HEK293T (cell line): ENCODE measurements at regions not wholly inside any gene's neighbourhood (a gene's known extent, or its start where the extent isn't known, plus 50 kb on each side); places are given as distances from the start of the nearest gene placed in this dataset.
"Not testable (repeated sequence)": the region's sequence is repeated elsewhere in the genome, so short reads cannot be mapped to it uniquely, and the experiment has no call there.

Experiments used
- CTCF ChIA-PET: fragments of 350-600 bp; formaldehyde crosslinking; extraction: SDS; loops from one replicate; lab custom pipeline; 2021; ENCODE audit warnings: antibody characterized with exemption, inconsistent platforms; lab: Yijun Ruan, JAX
- POLR2A ChIA-PET: fragments of 350-600 bp; formaldehyde crosslinking; extraction: SDS; loops from one replicate; lab custom pipeline; 2020; ENCODE audit warnings: antibody characterized with exemption, inconsistent platforms; lab: Yijun Ruan, JAX
- DNase-seq: peaks from one replicate; pipeline ENCODE4 v3.0.0; 2012; ENCODE audit warnings: mixed read lengths; ENCODE audit errors: extremely low spot score
- ARNT ChIP-seq: fragments of 450-650 bp; IDR thresholded peaks from 2 replicates; pipeline ENCODE4 v1.6.1; 2017; ENCODE audit warnings: mild to moderate bottlenecking
- BHLHE40 ChIP-seq: fragments of 450-650 bp; IDR thresholded peaks from 2 replicates; pipeline ENCODE4 v1.6.1; 2016; ENCODE audit warnings: mild to moderate bottlenecking, moderate library complexity, borderline replicate concordance
- CTBP1 ChIP-seq: fragments of 450-650 bp; IDR thresholded peaks from 2 replicates; pipeline ENCODE4 v1.6.1; 2016; ENCODE audit warnings: borderline replicate concordance
- ELF4 ChIP-seq: fragments of 450-650 bp; IDR thresholded peaks from 2 replicates; pipeline ENCODE4 v1.6.1; 2017; ENCODE audit warnings: antibody characterized with exemption
- FOXA1 ChIP-seq: fragments of 450-650 bp; IDR thresholded peaks from 2 replicates; pipeline ENCODE4 v1.6.1; 2016; ENCODE audit warnings: mild to moderate bottlenecking
- FOXK2 ChIP-seq: fragments of 450-650 bp; IDR thresholded peaks from 2 replicates; pipeline ENCODE4 v1.6.1; 2016; ENCODE audit warnings: mild to moderate bottlenecking
- FOXM1 ChIP-seq: fragments of 450-650 bp; IDR thresholded peaks from 2 replicates; pipeline ENCODE4 v1.6.1; 2017; ENCODE audit warnings: mild to moderate bottlenecking, borderline replicate concordance
- HDGF ChIP-seq: fragments of 450-650 bp; IDR thresholded peaks from 2 replicates; pipeline ENCODE4 v1.6.1; 2017; ENCODE audit warnings: antibody characterized with exemption, borderline replicate concordance
- L3MBTL2 ChIP-seq: fragments of 450-650 bp; conservative IDR thresholded peaks from 2 replicates; pipeline ENCODE4 v1.6.1; 2016; ENCODE audit warnings: mild to moderate bottlenecking
- LEF1 ChIP-seq: fragments of 450-650 bp; IDR thresholded peaks from 2 replicates; pipeline ENCODE4 v1.6.1; 2017; ENCODE audit warnings: mild to moderate bottlenecking, borderline replicate concordance
- NFRKB ChIP-seq: fragments of 450-650 bp; IDR thresholded peaks from 2 replicates; pipeline ENCODE4 v1.6.1; 2016; ENCODE audit warnings: mild to moderate bottlenecking, moderate library complexity
- SP1 ChIP-seq: fragments of 450-650 bp; IDR thresholded peaks from 2 replicates; pipeline ENCODE4 v1.6.1; 2017
- SUZ12 ChIP-seq: fragments of 450-650 bp; IDR thresholded peaks from 2 replicates; pipeline ENCODE4 v1.6.1; 2016; ENCODE audit warnings: mild to moderate bottlenecking
- TARDBP ChIP-seq: fragments of 450-650 bp; IDR thresholded peaks from 2 replicates; pipeline ENCODE4 v1.6.1; 2016
- ZNF384 ChIP-seq: fragments of 450-650 bp; IDR thresholded peaks from 2 replicates; pipeline ENCODE4 v1.6.1; 2016
- TF ChIP-seq, protein P1 (sequence below): fragments of 450-650 bp; IDR thresholded peaks from 2 replicates; pipeline ENCODE4 v1.6.1; 2016

DNA sequence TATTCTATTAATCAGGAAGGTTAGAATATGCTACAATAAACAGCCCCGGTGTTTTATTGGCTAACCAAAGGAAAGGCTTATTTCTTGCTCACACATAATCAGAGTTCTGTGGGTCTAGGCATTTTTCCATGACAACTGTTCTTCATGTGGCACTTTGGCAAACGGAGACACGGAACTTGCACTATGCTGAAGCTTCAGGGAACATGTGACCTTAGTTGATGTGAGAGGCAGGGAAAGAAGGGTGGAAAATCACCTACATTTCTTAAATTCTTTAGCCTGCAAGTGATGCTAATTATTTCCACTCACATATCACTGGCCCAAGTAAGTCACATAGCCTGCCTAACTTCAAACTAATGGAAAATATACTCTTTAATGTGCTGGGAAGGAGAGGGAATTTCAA, 344.6 kb downstream of the SV2B start:
- TF ChIP-seq SP1 (no peak), NFRKB (no peak), L3MBTL2 (no peak), LEF1 (no peak), FOXM1 (no peak), FOXK2 (no peak)
- TF ChIP-seq, protein P1, sequence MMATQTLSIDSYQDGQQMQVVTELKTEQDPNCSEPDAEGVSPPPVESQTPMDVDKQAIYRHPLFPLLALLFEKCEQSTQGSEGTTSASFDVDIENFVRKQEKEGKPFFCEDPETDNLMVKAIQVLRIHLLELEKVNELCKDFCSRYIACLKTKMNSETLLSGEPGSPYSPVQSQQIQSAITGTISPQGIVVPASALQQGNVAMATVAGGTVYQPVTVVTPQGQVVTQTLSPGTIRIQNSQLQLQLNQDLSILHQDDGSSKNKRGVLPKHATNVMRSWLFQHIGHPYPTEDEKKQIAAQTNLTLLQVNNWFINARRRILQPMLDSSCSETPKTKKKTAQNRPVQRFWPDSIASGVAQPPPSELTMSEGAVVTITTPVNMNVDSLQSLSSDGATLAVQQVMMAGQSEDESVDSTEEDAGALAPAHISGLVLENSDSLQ: no peak
- ChIA-PET POLR2A (no interaction called here), CTCF (no interaction called here)

DNA sequence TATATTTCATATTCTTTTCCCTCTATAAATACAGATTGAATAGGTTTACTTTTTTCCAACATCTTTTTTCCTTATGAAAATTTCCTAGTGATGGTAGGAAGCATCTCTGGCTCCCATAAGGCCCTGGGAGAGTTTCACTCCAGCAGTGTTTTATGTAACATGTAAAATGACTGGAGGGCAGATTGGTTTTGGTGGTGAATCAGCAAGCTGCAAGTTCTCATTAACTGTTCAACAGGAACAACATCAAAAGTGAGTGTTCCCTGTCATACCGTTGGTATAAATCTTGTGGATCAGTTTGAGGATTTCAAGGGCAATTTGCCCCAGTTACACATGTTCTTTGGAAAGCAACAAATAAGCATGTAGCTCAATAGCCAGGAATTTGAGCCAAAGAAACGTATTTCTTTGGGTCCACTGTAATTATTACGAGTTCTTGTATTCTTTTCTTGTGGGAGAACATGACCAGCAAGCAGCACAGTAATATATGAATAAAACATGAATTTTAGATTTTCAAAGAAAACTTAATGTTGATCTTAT, 345.7 kb downstream of the SV2B start:
- POLR2A ChIA-PET: no interaction called here
- TF ChIP-seq, protein P1: no peak
- no peak for TF ChIP-seq LEF1
- CTCF ChIA-PET: no interaction called here
- DNase-seq: no peak

More for the DNA sequence above, 344.6 kb downstream of the SV2B start:
- DNase-seq: no peak

DNA sequence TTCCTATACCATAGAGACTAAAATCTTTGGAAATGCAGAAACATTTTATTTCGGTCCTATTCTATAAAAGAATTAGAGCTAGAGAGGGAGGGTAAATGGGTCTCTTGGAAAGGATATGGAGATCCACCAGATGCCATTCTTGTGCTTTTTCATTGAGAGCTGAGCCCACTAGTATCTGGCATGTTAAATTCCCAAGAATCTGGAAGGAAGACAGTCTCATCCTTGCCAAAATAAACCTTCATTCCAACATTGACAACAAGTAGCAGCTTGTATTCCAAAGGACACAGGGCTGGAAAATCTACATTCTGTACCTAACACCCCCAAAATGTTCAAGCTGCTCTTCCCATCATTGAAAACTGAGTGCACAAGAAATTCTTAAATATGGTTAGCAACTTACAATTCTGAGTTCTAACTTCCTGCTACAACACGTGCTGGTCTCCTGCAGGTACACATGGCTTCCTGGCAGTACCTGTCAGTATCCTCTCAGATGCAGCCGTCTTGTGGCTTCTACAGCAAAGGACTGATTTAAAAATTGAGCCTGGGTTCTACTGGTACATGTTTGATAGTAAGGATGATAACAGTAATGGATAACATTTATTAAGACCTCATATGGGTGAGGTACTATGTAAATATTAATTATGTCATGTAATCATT, 348.1 kb downstream of the SV2B start:
- no peak for DNase-seq
- POLR2A ChIA-PET: no interaction called here
- TF ChIP-seq ARNT (no peak), ELF4 (no peak), ZNF384 (no peak), BHLHE40 (no peak), HDGF (no peak), SP1 (no peak), TARDBP (no peak), FOXM1 (no peak), FOXK2 (no peak), SUZ12 (no peak), NFRKB (no peak), LEF1 (no peak), FOXA1 (no peak), CTBP1 (no peak)
- CTCF ChIA-PET: no interaction called here

DNA sequence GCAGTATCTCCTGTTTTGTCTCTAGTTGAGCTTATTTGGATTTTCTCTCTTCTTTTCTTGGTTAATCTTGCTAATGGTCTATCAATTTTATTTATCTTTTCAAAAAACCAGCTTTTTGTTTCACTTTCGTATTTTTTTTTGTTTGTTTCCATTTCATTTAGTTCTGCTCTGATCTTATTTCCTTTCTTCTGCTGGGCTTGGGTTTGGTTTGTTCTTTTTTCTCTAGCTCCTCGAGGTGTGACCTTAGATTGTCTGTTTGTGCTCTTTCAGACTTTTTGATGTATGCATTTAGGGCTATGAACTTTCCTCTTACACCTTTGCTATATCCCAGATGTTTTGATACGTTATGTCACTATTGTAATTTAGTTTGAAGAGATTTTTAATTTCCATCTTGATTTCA, 353.3 kb downstream of the SV2B start:
- CTCF ChIA-PET, POLR2A ChIA-PET, DNase-seq: not testable (repeated sequence)

DNA sequence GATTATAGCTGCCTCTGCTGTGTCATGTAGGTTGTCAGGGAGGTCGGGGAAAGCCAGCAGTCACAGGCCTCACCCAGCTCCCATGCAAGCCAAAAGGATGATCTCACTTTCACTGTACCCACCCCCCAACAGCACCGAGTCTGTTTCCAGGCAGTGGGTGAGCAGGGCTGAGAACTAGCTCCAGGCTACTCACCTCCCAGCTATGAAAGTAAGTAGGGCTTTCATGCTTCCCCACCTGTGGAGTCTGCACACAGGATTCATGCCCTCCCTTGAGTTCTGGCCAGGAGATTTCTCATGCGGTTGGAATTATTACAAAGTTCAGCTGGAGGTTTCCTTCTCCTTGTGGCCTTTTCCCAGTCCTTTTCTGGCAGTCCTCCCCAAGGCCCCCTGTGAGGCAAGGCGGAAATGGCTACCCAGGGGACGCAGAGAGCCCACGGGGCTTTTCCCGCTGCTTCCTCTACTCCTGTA, 356.2 kb downstream of the SV2B start:
- DNase-seq: no peak
- CTCF ChIA-PET: no interaction called here
- POLR2A ChIA-PET: no interaction called here
- TF ChIP-seq ELF4: no peak
- TF ChIP-seq HDGF: no peak

DNA sequence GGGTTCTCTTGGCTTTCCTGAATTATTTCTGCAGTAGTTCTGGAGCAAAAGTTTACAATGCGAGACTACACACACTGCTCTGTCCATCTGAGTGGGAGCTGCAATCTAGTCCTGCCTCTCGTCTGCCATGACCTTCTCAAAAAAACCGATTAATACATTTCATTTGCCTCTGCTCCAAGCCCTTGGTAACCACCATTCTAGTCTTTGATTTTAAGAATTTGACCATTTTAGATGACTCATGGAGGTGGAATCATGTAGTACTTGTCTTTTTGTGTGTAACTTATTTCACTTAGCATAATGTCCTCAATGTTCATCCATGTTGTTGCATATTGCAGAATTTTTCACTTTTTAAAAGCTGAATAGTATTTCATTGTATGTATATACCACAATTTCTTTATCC, 356.9 kb downstream of the SV2B start:
- ChIA-PET POLR2A (no interaction called here), CTCF (no interaction called here)
- no peak for TF ChIP-seq NFRKB
- no peak for TF ChIP-seq SUZ12
- TF ChIP-seq ELF4: no peak
- TF ChIP-seq ARNT: no peak
- TF ChIP-seq HDGF: no peak
- no peak for TF ChIP-seq LEF1
- TF ChIP-seq ZNF384: no peak
- TF ChIP-seq FOXM1: no peak
- no peak for DNase-seq

DNA sequence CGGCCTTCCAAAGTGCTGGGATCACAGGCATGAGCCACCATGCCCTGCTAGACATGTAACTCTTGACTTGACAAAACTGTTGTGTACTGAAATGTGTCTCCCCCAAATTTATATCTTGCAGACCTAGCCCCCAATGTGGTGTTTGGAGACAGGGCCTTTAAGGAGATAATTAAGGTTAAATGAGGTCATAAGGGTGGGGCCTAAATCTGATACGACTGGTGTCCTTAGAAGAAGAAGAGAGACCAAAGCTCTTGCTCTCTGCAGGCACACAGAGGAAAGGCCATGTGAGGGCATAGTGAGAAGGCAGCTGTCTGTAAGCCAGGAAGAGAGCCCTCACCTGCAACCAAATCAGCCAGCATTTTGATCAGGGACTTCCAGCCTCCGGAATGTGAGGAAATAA, 361.3 kb downstream of the SV2B start:
- CTCF ChIA-PET: no interaction called here
- no peak for DNase-seq
- TF ChIP-seq SUZ12 (no peak), FOXM1 (no peak), BHLHE40 (no peak), L3MBTL2 (no peak), ARNT (no peak), LEF1 (no peak), ELF4 (no peak), CTBP1 (no peak), NFRKB (no peak), HDGF (no peak), FOXA1 (no peak), TARDBP (no peak), FOXK2 (no peak), ZNF384 (no peak)
- TF ChIP-seq, protein P1: no peak
- POLR2A ChIA-PET: no interaction called here
